Adrenal gland (tissue), 5 donors: ENCODE measurements at regions not wholly inside any gene's neighbourhood (a gene's known extent, or its start where the extent isn't known, plus 50 kb on each side); places are given as distances from the start of the nearest gene placed in this dataset.

Experiments used
- POLR2A ChIP-seq, 2 donors: fragments of 450-650 bp; IDR thresholded peaks; one replicate each; pipeline ENCODE4 v1.6.1; 2017; ENCODE audit warnings: antibody characterized with exemption in 2 of 2, mild to moderate bottlenecking in 2 of 2, moderate library complexity in 1 of 2
- TF ChIP-seq, protein P1 (sequence below), 6 experiments: fragments of 450-650 bp in 4 of 6; fragments of 200-600 bp in 2 of 6; sonication (generic) in 1 of 6; IDR thresholded peaks; 1 replicate in 5 of 6; 2 replicates in 1 of 6; pipeline versions ENCODE4 v1.5.1 to v1.8.0; 2016 to 2021; ENCODE audit warnings: antibody characterized with exemption in 6 of 6, mild to moderate bottlenecking in 2 of 6, moderate library complexity in 1 of 6
- donor health status: DM: no; HTN: no; CAD: no.

DNA sequence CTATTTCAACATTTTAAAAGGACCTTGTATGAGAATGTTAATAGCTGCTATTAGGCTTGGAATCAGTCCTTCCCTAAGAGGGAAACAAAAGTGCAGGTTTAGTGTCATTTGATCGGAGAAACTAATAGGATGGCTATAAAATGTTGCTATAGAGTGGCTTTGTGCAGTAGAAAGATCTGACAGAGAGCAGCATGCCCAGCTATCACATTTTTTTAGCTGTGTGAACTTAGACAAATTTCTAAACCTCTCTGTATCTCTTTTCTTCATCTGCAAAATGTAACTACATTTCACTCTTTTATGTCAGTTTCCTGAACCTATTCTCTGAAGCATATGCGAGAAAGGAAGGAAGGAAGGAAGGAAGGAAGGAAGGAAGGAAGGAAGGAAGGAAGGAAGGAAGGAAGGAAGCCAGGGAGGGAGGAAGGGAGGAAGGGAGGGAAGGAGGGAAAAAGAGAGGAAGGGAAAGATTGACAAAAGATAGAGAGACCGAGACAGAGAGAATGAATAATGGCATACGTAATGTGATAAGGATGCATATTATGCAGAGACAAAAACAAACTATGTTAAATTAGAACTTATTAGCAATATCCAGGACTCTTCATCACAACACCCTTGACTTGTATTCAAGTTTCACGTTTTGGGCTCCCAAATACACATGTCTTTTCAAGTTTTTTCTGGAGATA, 52.6 kb upstream of the CDH8 start:
- TF ChIP-seq, protein P1, sequence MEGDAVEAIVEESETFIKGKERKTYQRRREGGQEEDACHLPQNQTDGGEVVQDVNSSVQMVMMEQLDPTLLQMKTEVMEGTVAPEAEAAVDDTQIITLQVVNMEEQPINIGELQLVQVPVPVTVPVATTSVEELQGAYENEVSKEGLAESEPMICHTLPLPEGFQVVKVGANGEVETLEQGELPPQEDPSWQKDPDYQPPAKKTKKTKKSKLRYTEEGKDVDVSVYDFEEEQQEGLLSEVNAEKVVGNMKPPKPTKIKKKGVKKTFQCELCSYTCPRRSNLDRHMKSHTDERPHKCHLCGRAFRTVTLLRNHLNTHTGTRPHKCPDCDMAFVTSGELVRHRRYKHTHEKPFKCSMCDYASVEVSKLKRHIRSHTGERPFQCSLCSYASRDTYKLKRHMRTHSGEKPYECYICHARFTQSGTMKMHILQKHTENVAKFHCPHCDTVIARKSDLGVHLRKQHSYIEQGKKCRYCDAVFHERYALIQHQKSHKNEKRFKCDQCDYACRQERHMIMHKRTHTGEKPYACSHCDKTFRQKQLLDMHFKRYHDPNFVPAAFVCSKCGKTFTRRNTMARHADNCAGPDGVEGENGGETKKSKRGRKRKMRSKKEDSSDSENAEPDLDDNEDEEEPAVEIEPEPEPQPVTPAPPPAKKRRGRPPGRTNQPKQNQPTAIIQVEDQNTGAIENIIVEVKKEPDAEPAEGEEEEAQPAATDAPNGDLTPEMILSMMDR (IDR thresholded peaks at IDR 0.05), result no peak
- no peak for TF ChIP-seq POLR2A (IDR thresholded peaks at IDR 0.05)
